ENCODE measurements at regions not wholly inside any gene's neighbourhood (a gene's known extent, or its start where the extent isn't known, plus 50 kb on each side); places are given as distances from the start of the nearest gene placed in this dataset.

DNA sequence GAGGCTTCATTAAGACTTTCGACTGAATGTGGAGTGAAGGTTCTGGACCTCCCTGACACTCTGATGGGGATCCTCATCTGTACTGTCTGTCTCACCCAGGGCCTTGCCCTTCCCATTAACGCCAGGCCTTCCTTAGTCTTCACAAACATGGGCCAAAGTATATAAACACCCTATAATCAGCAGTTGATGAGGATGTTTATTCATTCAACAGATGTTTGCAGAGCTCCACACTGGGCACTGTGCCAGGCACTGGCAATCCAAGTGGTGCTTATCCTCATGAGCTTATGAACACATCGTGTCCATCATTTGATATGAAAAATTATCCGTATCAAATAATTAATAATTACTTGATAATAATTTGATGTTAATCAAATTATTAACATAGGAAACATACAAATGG lies 454.4 kb downstream of the FUT8 start:
- FAIRE-seq: no peak

DNA sequence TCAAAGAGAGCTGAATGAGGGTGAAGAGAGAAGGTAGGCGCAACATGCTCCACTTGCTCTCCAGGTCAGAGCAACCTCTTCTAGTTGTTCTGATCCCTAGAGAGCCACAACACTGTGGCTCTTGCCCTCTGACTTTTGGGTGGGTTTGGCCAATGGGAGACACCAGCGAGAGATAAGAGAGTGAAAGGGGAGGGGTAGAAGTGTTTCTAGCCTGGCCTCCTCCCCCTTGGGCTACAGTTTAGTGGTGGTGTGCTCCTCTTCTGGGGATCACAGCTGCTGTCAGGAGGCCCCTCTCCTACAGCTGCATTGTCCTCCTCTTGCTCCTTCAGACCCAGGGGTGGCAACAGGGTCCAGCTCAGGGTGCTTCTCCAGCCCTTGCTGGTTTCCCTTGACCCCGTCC lies 454.8 kb downstream of the FUT8 start:
- DNase-seq (ENCODE audit: insufficient read length, low spot score) (no peak), FAIRE-seq (no peak)

More for the DNA sequence above, 454.4 kb downstream of the FUT8 start:
- DNase-seq (ENCODE audit: insufficient read length, low spot score): no peak

DNA sequence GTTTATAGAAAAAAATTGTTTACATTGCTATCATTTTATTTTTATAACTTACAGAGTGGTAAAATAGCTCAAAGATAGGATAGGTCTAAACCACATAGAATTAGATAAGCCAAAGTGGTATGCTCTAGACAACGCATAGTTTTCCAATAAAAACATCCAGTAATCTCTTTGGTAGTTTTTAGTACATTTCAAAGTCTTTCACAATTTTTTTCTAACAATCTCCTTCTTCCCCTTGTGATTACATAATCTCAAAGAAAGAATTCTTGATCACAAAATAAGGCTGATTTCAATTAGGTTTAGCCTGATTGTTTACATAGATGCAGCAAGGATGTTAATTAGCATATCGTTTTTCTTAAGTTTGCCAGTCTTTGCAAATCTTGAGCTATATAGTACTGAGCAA lies 460.0 kb downstream of the FUT8 start:
- FAIRE-seq (no peak), DNase-seq (ENCODE audit: insufficient read length, low spot score) (no peak)

DNA sequence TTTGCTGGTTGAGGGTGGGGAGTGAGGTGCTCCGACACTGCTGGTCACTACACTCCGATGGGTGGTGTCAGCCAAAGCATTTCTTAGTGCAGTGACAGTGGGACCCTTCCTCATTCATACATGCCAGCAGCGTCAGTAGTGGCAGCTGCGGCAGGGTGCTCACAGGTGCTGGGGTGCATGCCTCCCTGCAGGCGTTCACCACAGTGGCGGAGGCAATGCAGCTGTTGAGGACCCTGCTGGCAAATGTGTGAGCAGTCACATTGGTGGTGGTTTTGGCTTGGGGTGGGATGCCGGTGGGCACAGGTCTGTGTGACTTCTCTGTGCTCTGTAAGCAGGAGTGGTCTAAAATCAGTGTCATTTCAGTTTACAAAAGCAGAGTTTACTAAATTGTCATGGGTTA lies 464.6 kb downstream of the FUT8 start:
- DNase-seq (ENCODE audit: insufficient read length, low spot score) (no peak), FAIRE-seq (no peak)

DNA sequence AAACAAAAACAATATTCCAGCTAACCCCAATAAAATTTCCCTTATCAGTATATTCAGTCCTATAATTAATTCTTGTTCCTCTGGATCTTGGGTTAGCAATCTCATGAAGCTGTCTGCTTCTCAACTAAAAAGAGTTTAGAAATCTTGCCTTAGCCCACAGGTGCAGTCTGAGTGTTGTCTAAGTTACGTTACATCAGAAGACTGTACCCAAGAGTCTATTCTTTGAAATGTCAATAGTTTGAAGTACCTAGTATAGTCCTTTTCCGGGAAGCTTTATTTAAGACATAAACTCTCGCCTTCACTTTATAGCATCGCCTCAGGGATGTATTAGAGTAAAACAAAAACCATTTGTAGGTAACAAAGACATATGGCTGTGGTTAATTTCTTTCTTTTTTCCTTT lies 465.1 kb downstream of the FUT8 start:
- FAIRE-seq: no peak
- no peak for DNase-seq (ENCODE audit: insufficient read length, low spot score)

DNA sequence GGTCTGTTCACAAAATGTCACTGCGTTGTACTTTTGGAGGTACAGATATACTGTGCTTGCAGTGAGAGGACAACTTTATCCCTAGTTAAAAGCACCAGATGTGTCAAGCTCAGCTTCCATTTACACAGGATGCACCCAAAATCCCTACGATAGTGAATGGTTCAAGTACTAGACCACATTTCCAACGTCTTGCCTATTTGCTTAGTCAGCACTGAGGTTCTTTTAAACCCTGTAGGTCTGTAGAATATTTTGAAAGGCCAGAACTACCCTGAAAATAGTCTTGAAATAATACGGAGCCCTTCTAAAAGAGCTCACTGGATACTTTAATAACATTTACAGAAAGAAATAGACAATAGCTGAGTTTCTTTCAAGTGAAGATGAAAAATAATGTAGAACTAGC lies 466.1 kb downstream of the FUT8 start:
- FAIRE-seq (no peak), DNase-seq (ENCODE audit: insufficient read length, low spot score) (no peak)

DNA sequence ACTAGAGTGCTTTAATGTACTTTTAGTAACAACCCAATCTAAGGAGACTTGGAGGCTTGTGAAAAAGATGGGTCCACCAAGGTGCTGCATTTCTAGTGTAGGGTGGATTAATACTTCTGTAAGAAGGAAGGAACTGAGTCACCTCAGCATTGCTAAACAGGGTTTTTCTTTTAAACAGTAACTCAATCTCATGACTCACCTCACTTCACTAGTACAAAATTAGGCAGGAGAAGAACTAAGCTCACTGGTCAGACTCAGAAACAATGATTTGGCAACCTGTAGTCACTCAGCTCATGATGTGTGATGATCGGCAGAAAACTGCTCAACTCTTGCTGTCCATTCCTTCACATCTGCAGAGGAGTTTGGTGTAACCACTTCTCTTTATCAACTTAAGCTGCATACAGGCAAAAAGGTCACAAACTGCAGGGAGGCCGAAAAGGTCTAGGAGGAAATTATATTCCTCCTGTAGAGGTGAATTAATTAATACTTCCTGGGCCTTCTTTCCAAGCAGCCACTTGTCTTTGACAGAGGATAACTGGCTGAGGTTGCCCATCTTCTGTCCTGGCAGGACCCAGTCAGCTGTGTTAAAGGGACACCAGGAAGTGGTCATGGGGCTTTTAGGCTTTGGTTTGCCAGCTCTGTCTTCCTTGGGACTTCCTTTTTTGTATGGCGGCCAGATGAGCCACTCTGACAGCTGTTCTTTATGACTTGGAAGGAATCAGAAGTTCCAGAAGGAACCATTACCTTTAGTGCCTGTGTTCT lies 466.9 kb downstream of the FUT8 start:
- no peak for FAIRE-seq

DNA sequence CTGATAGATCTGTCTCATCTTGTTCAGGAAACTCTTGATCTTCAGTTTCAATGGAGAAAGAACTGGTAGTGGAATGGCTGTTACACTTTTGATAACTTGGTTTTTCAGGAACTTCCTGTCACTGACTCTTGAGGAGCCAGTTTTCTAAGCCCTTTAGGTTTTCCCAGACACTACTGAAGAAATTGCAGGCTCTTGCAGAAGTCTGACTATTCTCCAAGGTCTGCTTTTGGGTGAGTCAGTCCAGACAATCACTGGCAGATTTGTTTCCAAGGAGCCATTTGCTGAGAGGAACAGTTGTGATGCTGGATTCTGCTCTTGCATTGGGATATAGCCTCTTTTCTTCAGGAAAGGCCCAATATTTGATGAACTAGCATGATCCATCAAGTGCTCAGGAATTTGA lies 468.0 kb downstream of the FUT8 start:
- FAIRE-seq (no peak), DNase-seq (ENCODE audit: insufficient read length, low spot score) (no peak)

More for the DNA sequence above, 466.9 kb downstream of the FUT8 start:
- no peak for DNase-seq (ENCODE audit: insufficient read length, low spot score)

DNA sequence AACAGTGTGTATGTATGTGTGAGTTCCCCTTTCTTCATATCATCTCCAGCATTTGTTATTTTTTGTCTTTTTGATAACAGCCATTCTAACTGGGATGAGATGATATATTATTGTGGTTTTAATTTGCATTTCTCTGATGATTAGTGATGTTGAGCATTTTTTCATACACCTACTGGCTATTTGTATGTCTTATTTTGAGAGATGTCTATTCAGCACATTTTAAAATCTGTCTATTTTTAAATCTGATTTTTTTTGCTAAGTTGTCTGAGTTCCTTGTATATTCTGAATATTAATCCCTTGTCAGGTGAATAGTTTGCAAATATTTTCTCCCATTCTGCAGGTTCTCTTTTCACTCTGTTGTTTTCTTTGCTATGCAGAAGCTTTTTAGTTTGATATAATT lies 469.1 kb downstream of the FUT8 start:
- DNase-seq (ENCODE audit: insufficient read length, low spot score): no peak

DNA sequence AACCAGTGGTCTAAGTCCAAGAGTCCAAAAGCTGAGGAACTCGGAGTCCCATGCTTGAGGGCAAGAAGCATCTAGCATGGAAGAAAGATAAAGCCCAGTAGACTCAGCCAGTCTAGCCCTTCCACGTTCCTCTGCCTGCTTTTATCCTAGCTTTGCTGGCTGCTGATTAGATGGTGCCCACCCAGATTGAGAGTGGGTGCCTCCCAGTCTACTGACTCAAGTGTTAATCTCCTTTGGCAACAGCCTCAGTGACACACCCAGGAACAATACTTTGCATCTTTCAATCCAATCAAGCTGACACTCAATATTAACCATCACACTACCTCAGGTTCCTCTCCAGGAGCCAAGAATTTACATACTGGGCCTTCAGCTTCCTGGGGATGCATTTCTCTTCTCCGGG lies 476.1 kb downstream of the FUT8 start:
- FAIRE-seq: no peak
- DNase-seq (ENCODE audit: insufficient read length, low spot score): no peak

More for the DNA sequence above, 469.1 kb downstream of the FUT8 start:
- FAIRE-seq: no peak

DNA sequence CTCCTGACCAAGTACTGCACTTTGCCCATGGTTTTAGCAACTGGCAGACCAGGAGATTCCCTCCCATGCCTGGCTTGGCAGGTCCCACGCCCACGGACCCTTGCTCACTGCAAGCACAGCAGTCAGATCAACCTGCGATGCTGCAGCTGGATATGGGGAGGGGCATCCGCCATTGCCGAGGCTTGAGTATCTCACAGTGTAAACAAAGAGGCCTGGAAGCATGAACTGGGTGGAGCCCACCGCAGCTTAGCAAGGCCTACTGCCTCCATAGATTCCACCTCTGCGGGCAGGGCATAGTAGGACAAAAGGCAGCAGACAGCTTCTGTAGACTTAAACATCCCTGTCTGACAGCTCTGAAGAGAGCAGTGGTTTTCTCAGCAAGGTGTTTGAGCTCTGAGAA lies 479.8 kb downstream of the FUT8 start:
- FAIRE-seq: no peak
- DNase-seq (ENCODE audit: insufficient read length, low spot score): no peak

DNA sequence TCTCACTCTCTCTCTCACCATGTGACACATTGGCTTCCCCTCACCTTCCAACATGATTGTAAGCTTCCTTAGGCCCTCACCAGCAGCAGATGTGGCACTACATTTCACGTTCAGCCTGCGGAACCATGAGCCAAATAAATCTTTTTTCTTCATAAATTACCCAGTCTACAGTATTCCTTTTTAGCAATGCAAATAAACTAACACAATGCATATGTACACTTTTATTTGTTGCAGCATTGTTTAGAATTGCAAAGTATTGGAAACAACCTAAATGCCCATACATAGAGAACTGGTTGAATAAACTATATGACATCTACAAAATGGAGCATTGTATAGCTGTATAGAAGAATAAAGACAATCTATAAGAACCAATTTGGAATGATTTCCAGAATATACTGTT lies 487.6 kb downstream of the FUT8 start:
- DNase-seq (ENCODE audit: insufficient read length, low spot score) (no peak), FAIRE-seq (no peak)

DNA sequence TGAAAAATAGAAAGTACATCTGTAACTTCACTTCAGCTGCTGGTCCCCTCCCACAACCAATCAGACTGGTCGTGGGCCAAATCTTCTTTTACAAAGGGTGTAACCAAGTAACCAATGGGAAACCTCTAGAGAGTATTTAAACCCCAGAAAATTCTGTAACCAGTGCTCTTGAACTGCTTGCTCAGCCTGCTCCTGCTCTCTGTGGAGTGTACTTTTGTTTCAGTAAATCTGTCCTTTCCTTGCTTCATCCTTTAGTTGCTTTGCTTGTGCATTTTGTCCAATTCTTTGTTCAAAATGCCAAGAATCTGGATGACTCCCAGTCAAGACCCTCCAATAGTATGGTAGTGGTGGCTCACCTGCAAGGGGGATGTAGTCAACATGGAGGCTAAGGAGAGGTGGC lies 489.1 kb downstream of the FUT8 start:
- DNase-seq (ENCODE audit: insufficient read length, low spot score) (no peak), FAIRE-seq (no peak)

DNA sequence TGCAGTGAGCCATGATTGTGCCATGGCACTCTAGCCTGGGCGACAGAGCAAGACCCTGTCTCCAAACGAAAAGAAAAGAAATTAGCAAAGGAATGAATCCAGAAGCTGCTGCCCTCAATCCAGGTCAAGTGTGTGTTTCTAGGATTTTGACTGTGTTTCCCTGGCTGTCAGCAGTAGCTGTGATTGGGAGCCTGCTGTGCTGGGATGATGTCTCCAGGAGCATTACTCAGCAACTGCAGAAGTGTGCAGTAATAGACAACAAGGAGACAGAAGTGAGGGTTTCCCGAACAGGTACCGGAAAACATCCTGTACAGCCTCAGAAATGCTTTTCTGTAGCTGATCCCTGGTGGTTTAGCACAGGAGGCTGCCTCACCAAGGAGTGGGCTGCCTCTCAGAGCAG lies 492.5 kb downstream of the FUT8 start:
- no peak for FAIRE-seq

DNA sequence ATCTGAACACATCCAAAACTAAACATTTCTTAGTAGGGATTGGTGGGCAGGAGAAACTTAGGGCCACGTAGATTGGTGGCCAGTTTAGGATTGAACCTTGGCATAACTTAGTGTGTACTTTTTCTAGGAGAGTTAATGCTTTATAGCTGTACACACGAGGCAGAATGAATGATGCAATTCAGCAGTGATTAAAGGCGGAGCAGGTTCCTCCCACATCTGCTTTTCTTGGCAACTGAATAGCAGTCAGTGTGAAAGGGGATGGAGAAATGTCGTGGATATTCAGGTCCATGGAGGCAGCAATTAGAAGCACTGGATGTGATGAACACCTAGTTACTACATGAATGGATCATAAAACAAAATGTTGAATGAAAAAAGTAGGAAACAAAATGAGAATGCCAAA lies 493.8 kb downstream of the FUT8 start:
- FAIRE-seq: no peak
- no peak for DNase-seq (ENCODE audit: insufficient read length, low spot score)

More for the DNA sequence above, 492.5 kb downstream of the FUT8 start:
- DNase-seq (ENCODE audit: insufficient read length, low spot score): no peak

DNA sequence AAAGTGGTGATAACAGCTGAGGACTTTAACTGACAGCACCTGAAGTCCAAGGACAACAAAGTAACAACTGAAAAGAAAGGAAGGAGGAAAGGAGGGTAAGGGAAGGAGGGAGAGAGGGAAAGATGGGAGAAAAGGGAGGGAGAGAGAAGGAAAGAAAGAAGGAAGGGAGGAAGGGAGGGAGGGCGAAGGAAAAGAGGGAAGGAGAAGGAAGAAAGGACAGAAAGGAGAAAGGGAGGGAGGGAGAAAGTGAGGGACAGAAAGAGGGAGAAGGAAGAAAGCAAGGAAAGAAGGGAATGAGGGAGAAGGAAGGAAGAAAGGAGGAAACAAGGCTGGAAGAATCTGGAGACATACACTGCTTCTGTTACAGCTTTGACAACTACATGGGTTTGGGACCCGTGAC lies 494.4 kb downstream of the FUT8 start:
- FAIRE-seq: no peak
- no peak for DNase-seq (ENCODE audit: insufficient read length, low spot score)

DNA sequence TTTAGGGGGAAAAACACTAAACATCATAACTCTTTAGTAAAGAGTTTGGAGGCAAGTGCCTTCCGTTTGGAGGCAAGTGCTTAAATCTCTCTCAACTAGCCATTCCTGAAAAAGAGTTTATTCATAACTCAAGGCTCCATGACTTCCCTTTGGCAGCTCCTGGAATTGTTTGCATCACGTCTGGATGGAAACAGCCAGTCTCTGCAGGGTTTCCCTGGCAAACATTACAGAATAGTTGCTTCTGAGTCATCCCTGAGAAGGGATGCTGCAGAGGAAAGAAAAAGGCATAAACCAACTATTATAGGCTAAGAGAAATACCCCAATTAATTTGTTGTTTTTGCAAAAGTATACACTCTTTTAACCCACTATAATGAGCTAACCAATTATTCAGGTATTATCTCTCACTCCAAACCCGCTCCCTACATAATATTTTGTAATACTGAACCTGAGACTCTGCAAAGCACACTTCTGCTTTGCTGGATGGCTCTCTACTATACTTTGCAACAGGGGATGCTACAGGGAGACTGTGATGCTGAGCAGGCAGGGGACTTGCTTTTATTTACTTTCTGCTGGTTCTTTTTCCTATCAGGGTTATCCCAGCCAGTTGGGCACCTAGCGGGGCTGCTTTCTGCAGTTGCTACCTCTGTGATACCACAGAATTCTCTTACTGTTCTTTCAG lies 497.7 kb downstream of the FUT8 start:
- DNase-seq (ENCODE audit: insufficient read length, low spot score) (no peak), FAIRE-seq (no peak)

DNA sequence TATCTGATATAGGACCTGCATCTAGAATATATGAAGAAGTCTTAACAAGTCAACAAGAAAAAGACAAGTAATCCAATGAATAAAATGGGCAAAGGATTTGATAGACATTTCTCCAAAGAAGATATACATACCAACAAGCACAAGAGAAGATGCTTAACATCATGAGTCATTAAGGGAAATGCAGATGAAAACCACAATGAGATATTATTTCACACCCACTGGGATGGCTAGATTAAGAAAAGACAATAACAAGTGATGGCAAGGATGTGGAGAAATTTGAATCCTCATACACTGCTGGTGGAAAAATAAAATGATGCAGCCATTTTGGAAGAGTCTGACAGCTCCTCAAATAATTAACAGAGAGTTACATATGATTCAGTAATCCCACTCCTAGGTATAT lies 502.6 kb downstream of the FUT8 start:
- no peak for DNase-seq (ENCODE audit: insufficient read length, low spot score)
- FAIRE-seq: no peak

DNA sequence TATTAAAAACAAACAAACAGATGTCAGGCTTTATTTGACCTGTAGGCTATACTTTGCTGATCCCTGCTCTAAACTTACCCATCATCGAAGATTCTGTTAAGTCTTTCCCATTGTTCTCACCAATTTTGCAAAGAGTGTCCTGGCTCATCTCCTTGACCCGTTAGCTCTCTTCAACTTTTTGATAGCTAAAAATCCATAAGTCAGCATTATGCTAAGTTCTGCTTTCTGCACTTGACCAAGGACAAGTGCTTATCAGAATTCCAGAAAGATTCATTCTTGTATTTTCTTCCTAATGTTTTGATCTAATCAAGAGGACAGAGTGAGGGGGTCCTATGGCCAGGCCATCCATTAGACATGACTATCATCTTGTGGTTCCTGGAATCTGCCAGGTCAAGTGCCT lies 503.5 kb downstream of the FUT8 start:
- DNase-seq (ENCODE audit: insufficient read length, low spot score) (no peak), FAIRE-seq (no peak)

DNA sequence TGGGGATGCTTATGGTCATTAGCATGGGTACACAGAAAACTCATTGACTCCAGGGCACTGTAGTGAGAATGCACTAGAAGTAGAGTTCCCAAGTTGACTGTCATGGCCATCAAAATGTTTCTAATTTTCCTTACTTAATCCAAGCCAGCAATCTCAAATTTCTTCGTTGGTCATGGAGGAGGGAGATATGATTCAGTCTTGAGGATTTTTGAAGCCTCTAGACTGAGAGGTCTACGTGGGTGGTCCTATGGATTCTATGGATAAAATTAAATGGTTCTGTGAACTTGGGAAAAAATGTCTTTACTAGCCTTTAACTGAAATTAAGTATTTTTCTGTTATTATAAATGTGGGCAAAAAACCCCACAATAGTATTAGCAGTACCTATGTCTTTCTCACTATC lies 508.5 kb downstream of the FUT8 start:
- FAIRE-seq (no peak), DNase-seq (ENCODE audit: insufficient read length, low spot score) (no peak)

DNA sequence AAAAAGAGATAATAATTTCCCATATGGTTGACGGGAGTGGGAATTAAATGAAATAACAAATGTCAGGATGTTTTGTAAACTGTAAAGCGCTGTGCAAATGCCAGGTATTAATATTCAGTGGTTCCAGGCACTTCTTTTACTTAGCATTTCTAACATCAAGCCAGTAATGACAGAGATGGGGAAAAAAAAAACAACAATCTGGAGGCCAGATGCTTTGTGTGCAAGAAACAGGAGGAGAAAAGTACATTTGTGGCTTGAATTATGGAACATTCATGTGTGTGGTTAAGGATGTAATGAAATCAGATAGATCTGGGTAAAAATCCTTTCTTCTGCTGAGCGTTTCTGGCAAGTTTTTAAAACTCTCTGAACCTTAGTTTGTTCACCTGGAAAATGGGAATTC lies 509.6 kb downstream of the FUT8 start:
- DNase-seq (ENCODE audit: insufficient read length, low spot score) (no peak), FAIRE-seq (no peak)

DNA sequence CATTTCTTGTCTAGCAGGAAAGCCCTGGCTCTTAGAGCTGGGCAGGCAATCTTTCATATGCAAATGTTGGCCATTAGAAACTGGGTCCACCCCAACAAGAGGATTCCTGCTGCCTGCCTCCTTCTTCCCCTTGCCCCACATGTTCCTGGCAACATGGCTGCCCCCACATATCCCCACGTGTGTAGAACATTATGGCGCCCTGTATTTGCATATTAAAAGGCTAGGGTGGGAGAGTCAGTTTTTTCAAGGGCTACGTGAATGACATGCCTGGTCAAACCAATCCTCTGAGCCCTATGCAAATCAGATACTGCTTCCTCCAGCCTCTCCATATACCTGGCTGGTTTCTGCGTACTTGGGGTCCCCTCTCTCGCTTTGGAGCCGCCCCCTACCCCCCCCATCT lies 514.0 kb downstream of the FUT8 start:
- FAIRE-seq (no peak), DNase-seq (ENCODE audit: insufficient read length, low spot score) (no peak)

Data from GM19239 (cell line).